ENCODE measurements at regions not wholly inside any gene's neighbourhood (a gene's known extent, or its start where the extent isn't known, plus 50 kb on each side); places are given as distances from the start of the nearest gene placed in this dataset.

DNA sequence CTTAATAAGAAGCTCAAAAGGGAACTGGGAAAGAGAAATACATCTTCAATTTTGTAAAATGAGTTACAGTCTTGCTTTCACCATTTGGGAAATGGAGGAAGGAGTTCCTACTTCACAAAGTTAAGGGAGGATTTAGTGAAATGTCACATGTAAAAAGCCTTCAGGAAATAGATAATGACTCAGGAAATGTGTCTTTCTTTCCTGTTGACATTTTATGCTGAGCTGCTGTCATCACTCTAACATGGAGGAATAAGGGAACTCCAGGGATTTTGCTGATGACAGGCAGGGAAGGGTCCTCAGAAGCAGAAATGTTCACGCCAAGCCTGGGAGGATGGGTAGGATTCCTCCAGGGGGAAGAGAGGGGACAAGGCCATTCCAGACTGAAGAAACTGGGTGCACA lies 251.1 kb downstream of the USP46 start:
- no peak for TF ChIP-seq POLR2A (IDR thresholded peaks at IDR 0.05)
- TF ChIP-seq, protein P1, sequence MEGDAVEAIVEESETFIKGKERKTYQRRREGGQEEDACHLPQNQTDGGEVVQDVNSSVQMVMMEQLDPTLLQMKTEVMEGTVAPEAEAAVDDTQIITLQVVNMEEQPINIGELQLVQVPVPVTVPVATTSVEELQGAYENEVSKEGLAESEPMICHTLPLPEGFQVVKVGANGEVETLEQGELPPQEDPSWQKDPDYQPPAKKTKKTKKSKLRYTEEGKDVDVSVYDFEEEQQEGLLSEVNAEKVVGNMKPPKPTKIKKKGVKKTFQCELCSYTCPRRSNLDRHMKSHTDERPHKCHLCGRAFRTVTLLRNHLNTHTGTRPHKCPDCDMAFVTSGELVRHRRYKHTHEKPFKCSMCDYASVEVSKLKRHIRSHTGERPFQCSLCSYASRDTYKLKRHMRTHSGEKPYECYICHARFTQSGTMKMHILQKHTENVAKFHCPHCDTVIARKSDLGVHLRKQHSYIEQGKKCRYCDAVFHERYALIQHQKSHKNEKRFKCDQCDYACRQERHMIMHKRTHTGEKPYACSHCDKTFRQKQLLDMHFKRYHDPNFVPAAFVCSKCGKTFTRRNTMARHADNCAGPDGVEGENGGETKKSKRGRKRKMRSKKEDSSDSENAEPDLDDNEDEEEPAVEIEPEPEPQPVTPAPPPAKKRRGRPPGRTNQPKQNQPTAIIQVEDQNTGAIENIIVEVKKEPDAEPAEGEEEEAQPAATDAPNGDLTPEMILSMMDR (IDR thresholded peaks at IDR 0.05) = no peak
